ENCODE measurements at regions not wholly inside any gene's neighbourhood (a gene's known extent, or its start where the extent isn't known, plus 50 kb on each side); places are given as distances from the start of the nearest gene placed in this dataset.
"Not testable (repeated sequence)": the region's sequence is repeated elsewhere in the genome, so short reads cannot be mapped to it uniquely, and the experiment has no call there.

DNA sequence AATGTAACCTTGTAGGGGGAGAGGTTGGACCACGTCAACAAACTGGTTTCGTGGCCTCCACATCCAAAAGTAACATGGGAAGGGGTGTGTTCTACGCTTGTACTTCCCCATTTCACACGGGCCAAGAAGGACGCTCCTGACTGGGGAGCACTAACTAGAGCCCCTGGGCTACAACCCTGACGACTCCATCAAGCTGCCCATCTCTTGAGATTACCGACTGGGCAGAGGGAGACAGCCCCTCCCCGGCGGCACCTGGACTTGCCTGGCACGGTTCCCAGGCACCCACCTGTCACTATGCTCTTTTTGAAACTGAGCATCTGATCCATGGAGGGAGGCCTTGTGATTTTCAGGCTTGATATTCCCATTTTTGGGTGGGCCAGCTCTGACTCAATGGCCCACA, 68.5 kb downstream of the SHANK2 start:
- in situ Hi-C loops (cut with HindIII; ENCODE audit: low sequenced_read_pairs), result no loop called here

DNA sequence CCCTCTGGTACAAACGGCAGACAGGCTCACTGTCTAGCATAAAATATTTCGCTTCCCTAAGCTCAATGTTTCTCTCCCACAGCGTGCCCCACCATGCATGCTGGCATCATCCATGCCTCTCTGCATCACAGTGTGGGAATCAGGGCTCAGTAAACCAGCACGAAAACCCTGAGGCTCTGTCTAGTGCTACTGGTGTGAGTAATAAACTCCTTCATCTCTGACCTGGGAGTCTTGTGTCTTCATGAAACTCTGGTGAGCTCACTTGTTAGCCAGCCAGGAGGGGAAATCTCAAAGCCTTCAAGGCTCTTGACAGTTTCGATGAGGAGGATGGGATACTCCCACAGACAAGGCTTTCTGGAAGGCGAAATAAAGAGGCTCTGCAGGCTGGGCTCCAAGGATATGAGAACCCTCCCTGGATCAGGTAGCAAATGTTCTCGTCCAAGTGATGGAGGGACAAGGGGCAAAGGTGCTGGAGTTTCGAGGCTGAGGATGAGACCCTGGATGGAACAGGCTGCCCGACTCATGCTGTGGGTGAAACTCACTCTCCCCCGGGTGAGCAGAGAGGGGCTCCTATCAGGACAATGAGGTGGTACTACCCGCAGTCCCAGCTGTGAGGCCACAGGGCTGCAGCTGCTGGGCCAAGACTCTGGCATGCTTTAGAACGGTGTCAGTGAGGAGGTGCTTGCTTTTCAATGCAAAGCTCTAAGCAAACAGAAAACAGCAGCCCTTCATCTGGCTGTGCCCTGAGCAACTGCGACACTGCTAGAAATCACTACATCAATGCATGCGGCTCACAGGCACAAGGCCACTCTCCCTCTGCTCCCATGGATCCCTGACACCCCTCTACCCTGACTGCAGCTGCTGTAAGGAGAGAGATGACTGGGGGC, 69.3 kb downstream of the SHANK2 start:
- in situ Hi-C loops (cut with HindIII; ENCODE audit: low sequenced_read_pairs), result no loop called here

DNA sequence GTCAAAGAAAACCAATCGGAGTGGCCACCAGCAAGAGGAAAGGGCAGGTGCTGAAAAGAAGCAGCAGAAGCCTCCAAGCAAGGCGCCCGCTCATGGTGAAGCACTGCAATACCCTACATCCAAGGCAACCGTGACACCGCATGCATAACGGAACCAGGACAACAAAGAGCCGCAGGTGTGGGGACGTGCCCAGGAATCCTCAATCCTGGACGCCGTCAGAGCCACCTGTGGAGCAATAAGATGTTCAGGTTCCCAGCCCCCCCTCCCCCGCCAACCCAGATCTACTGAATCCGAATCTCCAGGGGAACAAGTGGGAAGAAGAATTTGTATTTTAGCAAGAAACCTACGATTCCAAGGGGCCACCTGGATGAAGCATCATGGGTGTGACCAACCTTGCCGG, 70.8 kb downstream of the SHANK2 start:
- in situ Hi-C loops (cut with HindIII; ENCODE audit: low sequenced_read_pairs), result no loop called here

DNA sequence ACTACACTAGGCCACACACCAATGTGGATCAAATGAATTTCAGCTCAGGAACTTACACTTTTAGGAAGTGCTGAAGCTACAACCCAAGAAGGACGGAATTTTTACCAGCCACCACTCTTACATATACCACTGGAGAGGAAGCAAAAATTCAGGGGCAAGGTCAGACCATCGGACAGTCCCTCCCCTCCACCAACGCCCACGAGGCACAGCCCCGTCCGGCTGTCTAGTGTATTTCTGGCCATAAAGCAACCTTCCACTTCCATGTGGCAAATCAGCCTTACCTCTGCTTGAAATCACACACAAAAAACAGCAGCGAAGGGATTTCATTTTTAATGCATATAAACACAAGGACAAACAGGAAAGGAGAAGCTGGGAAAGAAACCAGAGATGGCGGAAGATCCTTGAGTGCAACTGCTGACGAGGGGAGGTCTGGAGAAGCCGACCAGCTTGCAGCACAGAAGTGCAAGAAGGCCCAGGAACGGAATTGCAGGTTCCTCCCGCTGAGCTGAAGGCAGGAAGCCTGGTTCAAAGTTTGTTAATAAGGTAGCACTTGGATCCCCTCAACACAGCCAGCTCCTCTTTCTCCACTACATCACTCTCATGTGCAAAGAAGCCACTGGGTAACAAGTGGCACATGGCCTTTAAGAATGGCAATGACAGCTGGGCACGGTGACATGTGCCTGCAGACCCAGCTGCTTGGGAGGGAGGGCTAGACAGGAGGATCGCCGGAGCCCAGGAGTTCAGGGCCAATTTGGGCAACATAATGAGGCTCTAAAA, 71.5 kb downstream of the SHANK2 start:
- in situ Hi-C loops (cut with HindIII; ENCODE audit: low sequenced_read_pairs), result no loop called here

DNA sequence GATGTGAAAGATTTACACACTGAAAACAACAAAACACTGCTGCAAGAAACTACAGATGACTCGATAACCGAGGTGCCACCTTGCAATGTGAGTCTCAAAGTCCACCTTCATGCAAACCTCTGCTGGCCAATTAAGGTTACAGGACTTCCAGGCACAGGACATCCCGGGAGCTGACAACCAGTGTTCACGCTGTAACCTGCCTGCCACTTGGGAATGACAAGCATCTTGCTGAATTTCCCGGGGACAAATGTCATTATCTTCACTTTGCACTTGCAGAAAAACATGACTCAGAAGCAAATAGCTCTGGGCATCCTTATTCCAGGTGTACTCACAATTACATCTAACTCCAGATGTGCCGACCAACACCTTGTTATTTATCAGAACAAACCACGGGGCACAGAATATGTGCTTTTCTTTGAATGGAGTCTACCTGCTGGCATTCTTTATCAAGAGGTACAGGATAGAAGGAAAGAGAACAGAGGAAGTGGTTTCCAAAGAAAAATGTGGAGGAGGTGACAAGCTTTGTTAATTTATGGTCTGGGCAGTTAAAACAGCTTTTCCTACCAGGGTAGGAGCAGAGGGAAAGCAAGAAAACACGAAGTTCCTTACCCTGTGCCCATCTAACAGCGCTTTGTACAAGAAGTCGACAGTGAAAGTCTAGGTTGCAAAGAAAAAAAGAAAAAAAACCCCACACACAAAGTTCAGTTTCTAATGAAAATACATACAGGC, 72.3 kb downstream of the SHANK2 start:
- in situ Hi-C loops (cut with HindIII; ENCODE audit: low sequenced_read_pairs), result no loop called here

DNA sequence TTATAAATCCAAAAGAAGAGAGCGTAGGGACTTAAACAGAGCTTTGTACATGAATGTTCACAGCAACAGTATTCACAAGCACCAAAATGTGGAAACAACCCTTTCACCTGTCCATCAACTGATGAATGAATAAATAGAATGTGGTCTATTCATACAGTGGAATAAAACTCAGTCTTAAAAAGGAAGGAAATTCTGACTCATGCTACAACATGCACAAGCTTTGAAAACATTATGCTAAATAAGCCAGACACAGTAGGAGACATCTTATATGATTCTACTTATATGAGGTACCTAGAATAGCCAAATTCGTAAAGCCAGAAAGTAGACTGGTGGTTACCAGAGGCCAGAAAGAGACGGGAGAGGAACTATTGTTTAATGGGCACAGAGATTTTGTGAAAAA, 74.3 kb downstream of the SHANK2 start:
- in situ Hi-C loops (cut with HindIII; ENCODE audit: low sequenced_read_pairs), result no loop called here

DNA sequence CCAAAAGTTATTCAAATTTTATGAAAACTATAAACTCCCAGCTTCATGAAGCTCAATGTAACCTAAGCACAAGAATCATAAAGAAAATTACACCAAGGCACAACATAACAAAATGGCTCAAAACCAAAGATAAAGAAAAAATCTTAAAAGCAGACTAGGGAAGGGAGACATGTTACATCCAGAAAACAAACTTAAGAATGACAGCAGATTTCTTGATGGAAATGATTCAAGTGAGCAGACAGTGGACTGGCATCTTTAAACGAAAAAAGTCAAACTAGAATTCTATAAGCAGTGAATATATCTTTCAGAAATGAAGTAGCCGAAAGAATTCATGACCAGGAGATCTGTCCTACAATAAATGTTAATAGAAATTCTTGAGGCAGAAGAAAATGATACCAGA, 75.6 kb downstream of the SHANK2 start:
- in situ Hi-C loops (cut with HindIII; ENCODE audit: low sequenced_read_pairs), result no loop called here

DNA sequence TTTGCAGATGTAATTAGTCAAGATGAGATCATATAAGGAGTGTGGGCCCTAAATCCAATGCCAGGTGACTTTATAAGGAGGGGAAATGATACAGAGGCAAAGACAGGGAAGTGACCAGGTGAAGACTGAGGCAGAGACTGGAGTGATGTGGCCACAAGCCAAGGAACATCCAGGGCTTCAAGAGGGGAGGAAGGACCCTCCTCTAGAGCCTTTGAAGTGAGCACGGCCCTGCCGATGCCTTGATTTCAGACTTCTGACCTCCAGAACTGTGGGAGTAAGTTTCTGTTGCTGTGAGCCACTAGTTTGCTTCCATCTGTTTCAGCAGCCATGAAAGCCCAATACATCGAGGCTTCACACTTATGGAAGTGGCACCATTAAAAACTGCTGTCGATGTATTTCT, 78.7 kb downstream of the SHANK2 start:
- in situ Hi-C loops (cut with HindIII; ENCODE audit: low sequenced_read_pairs), result no loop called here

DNA sequence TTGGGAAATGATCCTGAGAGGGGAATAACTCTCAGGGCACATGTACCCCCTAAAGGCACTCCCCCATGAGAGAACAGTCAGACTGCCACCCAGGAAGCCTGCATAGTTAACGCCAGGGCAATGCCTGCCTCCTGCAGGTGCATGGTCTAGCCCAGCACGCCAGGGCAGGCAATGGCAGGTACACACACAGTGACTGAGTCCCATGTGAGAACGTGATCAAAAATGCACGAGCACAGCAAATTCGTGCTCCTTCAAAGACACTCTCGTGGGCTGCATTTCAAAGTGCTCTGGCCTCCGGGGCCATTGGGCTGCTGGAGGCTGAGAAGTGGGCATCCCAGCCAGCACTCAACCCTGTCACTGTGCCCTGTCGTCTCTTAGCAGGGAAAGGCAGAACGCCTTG, 79.7 kb downstream of the SHANK2 start:
- in situ Hi-C loops (cut with HindIII; ENCODE audit: low sequenced_read_pairs), result no loop called here

DNA sequence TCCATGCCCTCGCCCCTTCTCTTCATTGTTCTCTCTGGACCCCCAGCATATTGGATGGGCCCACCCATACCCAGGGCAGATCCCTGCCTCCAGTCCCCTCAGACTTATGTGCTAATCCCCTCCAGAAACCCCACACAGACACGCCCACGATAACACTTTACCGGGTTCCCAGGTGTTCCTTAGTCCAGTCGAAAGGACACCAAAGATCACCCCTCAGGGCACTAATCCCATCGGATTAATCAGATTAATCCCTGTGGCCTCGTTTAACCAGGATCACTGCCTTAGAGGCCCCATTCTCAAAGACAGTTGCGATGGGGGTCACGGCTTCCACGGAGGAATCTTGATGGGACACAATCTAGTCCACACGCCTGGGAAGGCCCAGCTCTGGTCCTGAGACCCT, 80.8 kb downstream of the SHANK2 start:
- in situ Hi-C loops (cut with HindIII; ENCODE audit: low sequenced_read_pairs), result no loop called here

DNA sequence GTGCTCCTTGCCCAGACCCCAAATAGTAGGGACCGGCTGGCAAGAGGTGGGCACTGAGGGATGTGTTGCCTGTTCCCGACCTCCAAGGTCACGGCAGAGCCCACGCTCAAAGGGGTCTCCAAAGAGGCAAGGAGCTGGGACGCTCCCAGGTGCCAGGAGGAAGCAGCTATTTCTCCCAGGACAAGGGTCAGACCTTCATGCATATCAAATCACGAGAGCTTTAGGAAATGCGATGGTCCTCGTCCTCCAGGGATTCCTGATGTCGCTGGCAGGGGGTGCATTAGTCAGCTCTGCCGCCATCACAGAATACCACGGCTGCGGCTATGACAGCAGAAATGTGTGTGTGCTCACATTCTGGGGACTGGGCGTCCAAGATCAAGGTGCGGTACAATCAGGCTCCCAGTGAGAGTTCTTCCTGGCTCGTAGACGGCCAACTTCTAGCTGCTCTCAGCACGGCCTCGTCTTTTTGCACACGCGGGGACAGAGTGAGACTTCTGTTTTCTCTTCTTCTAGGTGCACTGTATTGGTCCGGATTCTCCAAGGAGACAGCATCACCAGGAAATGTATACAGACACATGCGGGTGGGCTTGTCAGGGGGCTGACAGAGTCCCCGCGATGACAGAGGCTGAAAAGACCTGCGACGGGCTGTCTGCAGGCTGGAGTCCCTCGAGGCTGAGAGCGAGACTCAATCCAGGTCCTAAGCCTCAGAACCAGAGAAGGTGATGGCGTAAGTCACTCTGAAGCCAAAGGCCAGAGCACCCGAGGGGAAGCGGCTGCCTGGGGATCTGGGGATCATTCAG, 81.6 kb downstream of the SHANK2 start:
- in situ Hi-C loops (cut with HindIII; ENCODE audit: low sequenced_read_pairs), result no loop called here

DNA sequence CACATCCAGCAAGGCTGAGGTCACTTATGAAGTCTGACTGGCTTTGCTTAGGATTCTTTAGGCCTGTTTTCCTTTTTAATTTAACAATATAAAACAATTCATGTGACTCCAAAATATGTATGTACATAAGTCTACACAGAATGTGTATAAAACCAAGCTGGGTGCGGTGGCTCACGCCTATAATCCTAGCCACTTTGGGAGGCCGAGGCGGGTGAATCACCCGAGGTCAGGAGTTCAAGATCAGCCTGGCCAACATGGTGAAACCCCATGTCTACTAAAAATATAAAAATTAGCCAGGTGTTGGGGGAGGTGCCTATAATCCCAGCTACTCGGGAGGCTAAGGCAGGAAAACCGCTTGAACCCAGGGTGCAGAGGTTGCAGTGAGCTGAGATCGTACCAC, 83.1 kb downstream of the SHANK2 start:
- in situ Hi-C loops (cut with HindIII; ENCODE audit: low sequenced_read_pairs), result no loop called here

DNA sequence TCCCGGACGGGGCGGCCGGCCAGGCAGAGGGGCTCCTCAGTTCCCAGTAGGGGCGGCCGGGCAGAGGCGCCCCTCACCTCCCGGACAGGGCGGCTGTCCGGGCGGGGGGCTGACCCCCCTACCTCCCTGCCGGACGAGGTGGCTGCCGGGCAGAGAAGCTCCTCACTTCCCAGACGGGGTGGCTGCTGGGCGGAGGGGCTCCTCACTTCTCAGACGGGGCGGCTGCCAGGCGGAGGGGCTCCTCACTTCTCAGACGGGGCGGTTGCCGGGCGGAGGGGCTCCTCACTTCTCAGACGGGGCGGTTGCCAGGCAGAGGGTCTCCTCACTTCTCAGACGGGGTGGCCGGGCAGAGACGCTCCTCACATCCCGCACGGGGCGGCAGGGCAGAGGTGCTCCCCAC, 84.6 kb downstream of the SHANK2 start:
- in situ Hi-C loops (cut with HindIII; ENCODE audit: low sequenced_read_pairs), result not testable (repeated sequence)

DNA sequence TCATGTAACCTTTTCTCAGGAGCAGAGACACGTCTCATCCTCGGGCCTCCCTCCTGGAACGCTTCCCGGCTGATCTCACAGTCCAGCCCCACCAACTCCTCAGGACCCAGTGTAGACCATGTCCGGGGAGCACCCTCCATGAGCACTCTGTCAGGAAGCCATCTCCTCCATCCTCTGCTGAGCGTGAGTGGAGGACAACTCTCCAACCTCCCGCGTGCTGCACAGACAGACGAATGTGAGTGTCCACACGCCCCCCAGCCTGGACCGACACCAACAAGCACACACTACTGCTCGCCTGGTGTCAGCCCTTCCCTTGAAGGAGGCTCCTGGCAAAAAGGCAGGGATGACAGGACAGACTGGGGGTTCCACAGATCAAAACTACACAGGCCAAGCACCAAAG, 86.6 kb downstream of the SHANK2 start:
- in situ Hi-C loops (cut with HindIII; ENCODE audit: low sequenced_read_pairs), result no loop called here

DNA sequence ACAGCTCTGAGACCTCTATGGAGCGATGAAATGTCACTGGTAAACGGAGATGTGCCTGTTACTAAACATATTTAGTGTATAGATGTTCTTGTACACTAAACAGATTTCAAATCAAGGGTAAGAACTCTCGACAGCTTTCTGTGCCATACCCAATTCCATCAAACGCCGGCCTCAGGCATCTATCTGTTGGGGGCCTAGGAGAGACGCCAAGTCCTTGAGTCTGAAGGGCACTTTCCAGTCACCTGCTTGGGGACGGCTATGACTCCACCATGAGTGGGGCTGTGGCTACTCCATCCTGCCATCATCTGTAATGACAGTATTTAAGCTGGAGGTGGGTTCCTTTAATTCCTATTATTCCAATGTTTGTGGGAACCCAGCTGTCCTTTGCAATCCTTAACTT, 87.8 kb downstream of the SHANK2 start:
- in situ Hi-C loops (cut with HindIII; ENCODE audit: low sequenced_read_pairs), result no loop called here

DNA sequence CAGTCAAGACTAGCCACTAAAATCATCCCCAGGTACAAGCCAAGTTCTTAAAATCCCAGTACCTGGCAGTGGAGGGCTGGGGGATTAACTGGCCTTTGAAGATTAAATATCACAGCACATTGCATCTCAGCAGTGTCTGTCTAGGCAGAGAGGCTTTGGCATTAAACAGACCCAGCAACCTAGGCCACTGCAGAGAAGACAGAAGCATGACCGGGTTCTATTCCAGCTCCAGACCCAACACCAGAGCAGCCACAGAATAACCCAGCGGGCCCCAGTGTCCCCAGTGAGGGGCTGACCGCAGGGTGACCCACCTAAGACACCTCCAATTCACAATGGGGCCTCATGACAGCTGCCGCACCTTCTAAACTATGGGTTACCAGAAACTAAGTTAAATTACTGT, 88.2 kb downstream of the SHANK2 start:
- in situ Hi-C loops (cut with HindIII; ENCODE audit: low sequenced_read_pairs), result no loop called here

DNA sequence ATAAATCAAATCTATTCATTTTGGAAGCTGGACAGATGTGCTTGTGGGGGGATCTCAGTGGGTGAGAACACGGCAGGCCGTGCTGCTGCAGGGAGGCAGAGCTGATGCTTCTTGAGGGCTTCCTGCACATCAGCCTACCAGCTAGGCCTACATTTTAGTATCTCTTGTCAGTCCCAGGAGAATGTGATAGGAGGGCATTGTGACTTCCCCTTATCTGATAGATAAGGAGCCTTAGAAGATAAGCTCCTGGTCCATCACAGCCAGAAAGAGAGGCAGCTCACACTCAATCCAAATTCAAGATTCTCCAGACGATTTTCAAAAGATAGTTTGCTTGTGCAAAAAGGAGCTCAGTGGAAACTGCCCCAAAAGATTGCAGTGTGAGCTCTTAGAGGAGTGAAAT, 89.0 kb downstream of the SHANK2 start:
- in situ Hi-C loops (cut with HindIII; ENCODE audit: low sequenced_read_pairs), result no loop called here

DNA sequence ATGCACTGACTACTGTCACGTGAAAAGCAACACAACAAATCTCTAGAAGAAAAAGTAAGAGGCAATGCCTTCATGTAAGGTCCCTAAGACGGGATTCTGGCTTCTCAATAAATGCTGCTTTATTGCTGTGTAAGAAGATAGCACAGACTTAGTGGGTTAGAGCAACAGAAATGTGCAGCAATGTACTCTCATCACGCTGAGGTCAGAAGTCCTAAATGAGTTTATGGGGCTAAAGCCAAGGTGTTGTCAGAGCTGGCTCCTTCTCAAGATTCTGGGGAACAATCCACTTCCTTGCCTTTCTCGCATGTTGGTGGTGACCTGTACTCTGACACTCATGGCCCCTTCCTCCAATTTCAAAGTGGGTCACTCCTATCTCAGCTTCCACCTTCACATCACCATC, 93.4 kb downstream of the SHANK2 start:
- in situ Hi-C loops (cut with HindIII; ENCODE audit: low sequenced_read_pairs), result no loop called here

DNA sequence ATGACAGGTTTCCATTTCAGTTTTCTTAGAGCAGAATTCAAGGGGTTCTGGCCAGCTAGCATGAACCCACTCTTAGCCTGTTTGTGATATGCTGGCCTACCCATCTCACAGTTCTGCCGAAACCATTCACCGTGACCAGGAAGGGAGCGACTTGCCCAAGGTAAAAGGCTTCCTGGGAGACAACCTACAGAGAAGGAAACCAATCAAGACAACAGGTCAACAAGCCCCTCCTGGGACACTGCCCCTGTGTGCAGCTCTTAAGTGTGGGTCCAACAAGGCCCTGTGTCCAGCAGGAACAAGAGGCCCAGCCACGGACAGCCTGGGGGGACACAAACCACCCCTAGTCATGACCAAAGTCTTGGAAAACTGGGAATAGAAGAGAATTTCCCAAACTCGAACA, 94.7 kb downstream of the SHANK2 start:
- in situ Hi-C loops (cut with HindIII; ENCODE audit: low sequenced_read_pairs), result not testable (repeated sequence)

DNA sequence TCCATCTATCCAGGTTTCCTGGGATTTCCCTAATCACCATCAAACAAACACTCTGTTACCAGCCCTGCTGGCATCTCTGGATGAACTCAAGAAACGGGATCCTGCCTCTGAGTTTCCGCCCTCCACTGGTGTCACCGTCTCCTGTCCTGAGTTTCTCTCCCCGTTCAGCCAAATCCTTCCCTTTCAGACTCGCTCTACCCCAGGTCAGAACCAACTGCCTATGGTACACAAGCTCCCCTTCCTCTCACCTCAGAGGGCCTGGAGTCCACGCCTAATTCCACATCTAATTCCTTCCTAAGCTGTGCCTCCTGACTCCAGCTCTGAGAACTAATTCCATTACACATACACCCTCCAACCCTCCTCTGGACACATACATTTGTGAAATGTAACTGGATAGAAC, 96.1 kb downstream of the SHANK2 start:
- in situ Hi-C loops (cut with HindIII; ENCODE audit: low sequenced_read_pairs), result no loop called here

DNA sequence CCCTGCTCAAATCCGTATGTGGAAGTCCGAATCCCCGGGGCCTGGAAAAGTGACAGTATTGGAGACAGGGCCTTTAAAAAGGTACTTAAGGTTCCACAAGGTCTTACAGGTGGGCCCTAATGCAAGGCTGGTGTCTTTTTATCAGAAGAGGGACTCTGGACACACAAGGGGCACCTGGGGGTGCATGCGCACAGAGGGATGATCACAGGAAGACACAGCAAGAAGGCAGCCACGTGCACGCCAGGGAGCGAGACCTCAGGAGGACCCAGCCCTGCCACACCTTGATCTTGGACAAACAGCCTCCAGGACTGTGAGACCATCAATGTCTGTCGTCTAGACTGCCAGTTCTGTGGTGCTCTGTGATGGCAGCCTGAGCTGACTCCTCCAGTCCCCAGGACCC, 96.5 kb downstream of the SHANK2 start:
- in situ Hi-C loops (cut with HindIII; ENCODE audit: low sequenced_read_pairs), result no loop called here
